Sigmoid colon (tissue), 6 donors: ENCODE measurements at regions not wholly inside any gene's neighbourhood (a gene's known extent, or its start where the extent isn't known, plus 50 kb on each side); places are given as distances from the start of the nearest gene placed in this dataset.

ENCODE experiments used
- DNase-seq: peaks from one replicate; pipeline ENCODE4 v3.0.0-alpha.2; 2019
- H3K27ac ChIP-seq, 4 donors: fragments of 200-600 bp; sonication (generic); one replicate each; pipeline ENCODE4 v1.5.1; 2016 to 2019; ENCODE audit warnings: mild to moderate bottlenecking in 1 of 4
- H3K27me3 ChIP-seq, 3 donors: fragments of 200-600 bp; sonication (generic); one replicate each; pipeline ENCODE4 v1.5.1; 2019; ENCODE audit warnings: mild to moderate bottlenecking in 1 of 3
- H3K36me3 ChIP-seq, 4 donors: fragments of 200-600 bp; sonication (generic); one replicate each; pipeline ENCODE4 v1.5.1; 2016 to 2019
- H3K4me1 ChIP-seq, 4 donors: fragments of 200-600 bp; sonication (generic); one replicate each; pipeline ENCODE4 v1.5.1; 2017 to 2019
- H3K4me3 ChIP-seq, 4 donors: fragments of 200-600 bp; sonication (generic); one replicate each; pipeline ENCODE4 v1.5.1; 2017 to 2019; ENCODE audit warnings: mild to moderate bottlenecking in 2 of 4, moderate library complexity in 1 of 4
- H3K9me3 ChIP-seq, 4 donors: fragments of 200-600 bp in 3 of 4; sonication (generic) in 3 of 4; one replicate each; pipeline versions ENCODE4 v1.5.1 to v1.6.1; 2013 to 2019
- EP300 ChIP-seq, 4 donors: sonication (generic); formaldehyde crosslinking; IDR thresholded peaks; one replicate each; pipeline ENCODE4 v1.6.1; 2017; ENCODE audit warnings: antibody characterized with exemption in 4 of 4
- POLR2A ChIP-seq, 2 donors: fragments of 450-650 bp; IDR thresholded peaks; one replicate each; pipeline ENCODE4 v1.6.1; 2016; ENCODE audit warnings: antibody characterized with exemption in 2 of 2, mild to moderate bottlenecking in 2 of 2, moderate library complexity in 2 of 2
- POLR2AphosphoS5 ChIP-seq, 4 donors: sonication (generic); formaldehyde crosslinking; IDR thresholded peaks; one replicate each; pipeline ENCODE4 v1.6.1; 2017; ENCODE audit warnings: antibody characterized with exemption in 4 of 4
- WGBS, 2 donors: extraction: QIAGEN DNeasy Blood & Tissue Kit; methylation state at CpG; one replicate each; pipeline ENCODE4 v1.1.7; 2013; 5-methylcytosine and 5-hydroxymethylcytosine counted together
- intact Hi-C: fragments of 100-400 bp; cut with DNase I; formaldehyde crosslinking; loops from one replicate; pipeline ENCODE4 v1.15.1; 2023
- TF ChIP-seq, protein P1 (sequence below), 4 experiments: fragments of 450-650 bp in 3 of 4; fragments of 200-600 bp in 1 of 4; IDR thresholded peaks; one replicate each; pipeline ENCODE4 v1.5.1; 2016 to 2019; ENCODE audit warnings: antibody characterized with exemption in 4 of 4, mild to moderate bottlenecking in 3 of 4, moderate library complexity in 2 of 4
- donor health status: healthy with polysubstance abuse.
- donor health status: healthy.

DNA sequence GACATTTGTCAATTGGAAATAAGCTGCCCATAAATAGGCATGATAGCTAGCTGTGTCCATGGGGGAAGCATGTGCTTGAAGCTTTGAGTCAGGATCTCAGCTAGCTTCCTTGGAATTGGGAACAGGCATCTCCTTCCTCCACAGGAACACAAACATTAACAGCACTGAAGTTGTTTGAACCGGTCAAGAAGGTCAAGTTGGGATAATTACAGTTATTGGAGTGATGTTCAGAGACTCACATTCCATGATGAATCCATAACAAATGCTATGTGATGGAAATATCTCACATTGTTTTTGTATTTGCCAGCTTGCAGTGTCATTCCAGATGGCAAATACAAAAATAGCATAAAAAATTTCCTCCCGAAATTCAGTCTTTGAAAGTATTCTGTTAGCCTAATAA, 347.6 kb upstream of the SMIM21 start:
- DNase-seq = no peak
- peaks cover 0 to 29% (median 7%) of the 10 kb centered on the region in 4 donors for H3K4me1 ChIP-seq
- no peaks in the 10 kb centered on the region for H3K27me3 ChIP-seq
- H3K36me3 ChIP-seq = no peaks in the 10 kb centered on the region
- H3K4me3 ChIP-seq = no peak overlapping the region
- no peaks in the 10 kb centered on the region for H3K9me3 ChIP-seq
- no peak for TF ChIP-seq POLR2AphosphoS5 (IDR thresholded peaks at IDR 0.05)
- 26 to 27% methylated on average over 2 of the region's 2 CpGs for WGBS, 2 donors
- H3K27ac ChIP-seq = no peak overlapping the region
- intact Hi-C loops = no loop called here

DNA sequence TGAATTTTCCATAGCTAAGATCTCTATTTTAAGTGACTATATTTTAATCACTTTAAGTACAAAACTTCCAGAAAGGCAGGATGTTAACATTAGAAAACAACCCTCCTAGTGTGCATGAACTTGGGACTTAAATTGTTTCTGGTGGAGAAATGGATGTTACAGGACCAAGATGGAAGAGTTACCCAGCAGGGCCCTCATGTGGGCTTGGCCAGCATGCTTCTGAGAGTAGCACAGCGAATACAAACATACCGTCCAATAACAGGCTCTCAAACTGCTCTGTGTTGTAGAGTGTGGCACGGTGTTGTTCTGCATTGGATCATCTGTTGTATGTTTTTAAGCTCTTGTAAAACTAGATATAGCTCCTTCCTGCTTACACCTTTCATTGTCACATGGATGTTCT, 346.1 kb upstream of the SMIM21 start:
- Histone ChIP-seq H3K9me3 (no peaks in the 10 kb centered on the region), H3K4me3 (no peak overlapping the region), H3K36me3 (no peaks in the 10 kb centered on the region), H3K27me3 (no peaks in the 10 kb centered on the region), H3K4me1 (peaks cover 0 to 29% (median 7%) of the 10 kb centered on the region in 4 donors), H3K27ac (no peak overlapping the region)
- TF ChIP-seq POLR2A (IDR thresholded peaks at IDR 0.05) (no peak), POLR2AphosphoS5 (IDR thresholded peaks at IDR 0.05) (no peak), EP300 (IDR thresholded peaks at IDR 0.05) (no peak)
- TF ChIP-seq, protein P1, sequence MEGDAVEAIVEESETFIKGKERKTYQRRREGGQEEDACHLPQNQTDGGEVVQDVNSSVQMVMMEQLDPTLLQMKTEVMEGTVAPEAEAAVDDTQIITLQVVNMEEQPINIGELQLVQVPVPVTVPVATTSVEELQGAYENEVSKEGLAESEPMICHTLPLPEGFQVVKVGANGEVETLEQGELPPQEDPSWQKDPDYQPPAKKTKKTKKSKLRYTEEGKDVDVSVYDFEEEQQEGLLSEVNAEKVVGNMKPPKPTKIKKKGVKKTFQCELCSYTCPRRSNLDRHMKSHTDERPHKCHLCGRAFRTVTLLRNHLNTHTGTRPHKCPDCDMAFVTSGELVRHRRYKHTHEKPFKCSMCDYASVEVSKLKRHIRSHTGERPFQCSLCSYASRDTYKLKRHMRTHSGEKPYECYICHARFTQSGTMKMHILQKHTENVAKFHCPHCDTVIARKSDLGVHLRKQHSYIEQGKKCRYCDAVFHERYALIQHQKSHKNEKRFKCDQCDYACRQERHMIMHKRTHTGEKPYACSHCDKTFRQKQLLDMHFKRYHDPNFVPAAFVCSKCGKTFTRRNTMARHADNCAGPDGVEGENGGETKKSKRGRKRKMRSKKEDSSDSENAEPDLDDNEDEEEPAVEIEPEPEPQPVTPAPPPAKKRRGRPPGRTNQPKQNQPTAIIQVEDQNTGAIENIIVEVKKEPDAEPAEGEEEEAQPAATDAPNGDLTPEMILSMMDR (IDR thresholded peaks at IDR 0.05) = no peak
- WGBS, 2 donors = 72 to 73% methylated on average over 3 of the region's 3 CpGs
- intact Hi-C loops = no loop called here
- no peak for DNase-seq

DNA sequence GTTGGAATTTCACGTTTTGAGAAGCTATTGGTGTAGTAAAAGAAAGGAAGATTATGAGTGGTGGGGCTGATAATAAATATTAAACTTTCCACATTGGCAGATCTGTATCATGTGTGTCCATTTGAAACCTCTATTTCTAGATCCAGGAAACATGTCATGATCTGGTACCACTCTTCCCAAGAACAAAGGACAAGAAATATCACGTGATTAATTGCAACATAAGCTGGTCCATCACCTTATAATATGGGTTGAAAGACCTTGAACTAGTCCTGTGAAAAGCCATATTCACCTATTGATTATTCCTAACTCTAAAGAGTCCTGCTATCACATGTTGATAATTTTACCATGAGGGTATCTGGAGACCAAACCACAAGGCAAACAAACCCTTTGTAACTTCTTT, 335.3 kb upstream of the SMIM21 start:
- Histone ChIP-seq H3K4me3 (no peak overlapping the region), H3K36me3 (no peaks in the 10 kb centered on the region), H3K9me3 (no peaks in the 10 kb centered on the region), H3K4me1 (no peaks in the 10 kb centered on the region), H3K27me3 (no peaks in the 10 kb centered on the region), H3K27ac (no peak overlapping the region)
- intact Hi-C loops = no loop called here
- TF ChIP-seq, protein P1 (IDR thresholded peaks at IDR 0.05) = no peak
- TF ChIP-seq POLR2AphosphoS5 (IDR thresholded peaks at IDR 0.05) (no peak), POLR2A (IDR thresholded peaks at IDR 0.05) (no peak), EP300 (IDR thresholded peaks at IDR 0.05) (no peak)
- no peak for DNase-seq
- 68 to 76% methylated on average over 2 of the region's 2 CpGs for WGBS, 2 donors

DNA sequence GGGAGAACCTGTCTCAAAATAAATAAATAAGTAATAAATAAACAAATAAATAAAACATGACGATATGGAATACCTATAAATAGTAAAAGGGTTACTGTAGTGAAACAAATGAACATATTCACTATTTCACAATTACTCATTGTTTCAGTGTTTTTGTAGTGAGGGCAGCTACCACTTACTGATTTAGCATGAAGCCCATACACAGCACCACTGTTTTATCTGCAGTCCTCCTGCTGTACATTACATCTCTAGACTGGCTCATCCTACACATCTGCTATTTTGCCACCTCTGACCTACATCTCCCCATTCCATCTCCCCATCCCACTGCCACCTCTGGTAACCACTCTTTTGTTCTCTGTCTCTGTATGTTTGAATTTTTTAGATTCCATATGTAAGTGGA, 332.7 kb upstream of the SMIM21 start:
- no peaks in the 10 kb centered on the region for H3K27me3 ChIP-seq
- no peak overlapping the region for H3K27ac ChIP-seq
- TF ChIP-seq POLR2A (IDR thresholded peaks at IDR 0.05) (no peak), EP300 (IDR thresholded peaks at IDR 0.05) (no peak), POLR2AphosphoS5 (IDR thresholded peaks at IDR 0.05) (no peak)
- TF ChIP-seq, protein P1 (IDR thresholded peaks at IDR 0.05) = no peak
- no peaks in the 10 kb centered on the region for H3K4me1 ChIP-seq
- no peak overlapping the region for H3K4me3 ChIP-seq
- H3K36me3 ChIP-seq = no peaks in the 10 kb centered on the region
- intact Hi-C loops = no loop called here
- 22 to 71% methylated on average over 1 of the region's 1 CpG for WGBS, 2 donors
- H3K9me3 ChIP-seq = no peaks in the 10 kb centered on the region
- no peak for DNase-seq

DNA sequence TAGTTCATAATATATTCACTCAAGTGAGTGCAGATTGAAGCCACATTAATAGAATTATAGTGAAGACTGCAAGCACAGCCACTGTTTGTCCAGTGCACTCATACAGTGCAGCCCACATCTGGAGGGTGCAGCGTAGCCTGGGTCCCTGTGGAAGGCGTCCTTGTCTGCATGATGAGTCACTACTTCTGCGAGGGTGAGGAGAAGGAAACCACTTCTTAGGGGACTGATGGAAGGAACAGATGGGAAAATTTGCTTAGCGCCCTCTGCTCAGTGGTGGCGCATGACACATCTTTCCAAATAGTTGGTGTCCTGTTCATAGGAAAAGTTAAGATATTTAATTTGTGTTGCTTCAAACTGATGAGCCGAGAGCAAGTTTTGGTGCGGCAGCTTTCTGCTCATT, 330.4 kb upstream of the SMIM21 start:
- H3K27me3 ChIP-seq = no peaks in the 10 kb centered on the region
- intact Hi-C loops = no loop called here
- H3K4me1 ChIP-seq = no peaks in the 10 kb centered on the region
- H3K27ac ChIP-seq = no peak overlapping the region
- no peaks in the 10 kb centered on the region for H3K9me3 ChIP-seq
- DNase-seq = no peak
- TF ChIP-seq POLR2AphosphoS5 (IDR thresholded peaks at IDR 0.05) = no peak
- TF ChIP-seq, protein P1 (IDR thresholded peaks at IDR 0.05) = no peak
- no peak for TF ChIP-seq EP300 (IDR thresholded peaks at IDR 0.05)
- TF ChIP-seq POLR2A (IDR thresholded peaks at IDR 0.05) = no peak
- no peaks in the 10 kb centered on the region for H3K36me3 ChIP-seq
- 71 to 72% methylated on average over 7 of the region's 7 CpGs for WGBS, 2 donors
- H3K4me3 ChIP-seq = no peak overlapping the region
